ENCODE measurements at regions not wholly inside any gene's neighbourhood (a gene's known extent, or its start where the extent isn't known, plus 50 kb on each side); places are given as distances from the start of the nearest gene placed in this dataset.

DNA sequence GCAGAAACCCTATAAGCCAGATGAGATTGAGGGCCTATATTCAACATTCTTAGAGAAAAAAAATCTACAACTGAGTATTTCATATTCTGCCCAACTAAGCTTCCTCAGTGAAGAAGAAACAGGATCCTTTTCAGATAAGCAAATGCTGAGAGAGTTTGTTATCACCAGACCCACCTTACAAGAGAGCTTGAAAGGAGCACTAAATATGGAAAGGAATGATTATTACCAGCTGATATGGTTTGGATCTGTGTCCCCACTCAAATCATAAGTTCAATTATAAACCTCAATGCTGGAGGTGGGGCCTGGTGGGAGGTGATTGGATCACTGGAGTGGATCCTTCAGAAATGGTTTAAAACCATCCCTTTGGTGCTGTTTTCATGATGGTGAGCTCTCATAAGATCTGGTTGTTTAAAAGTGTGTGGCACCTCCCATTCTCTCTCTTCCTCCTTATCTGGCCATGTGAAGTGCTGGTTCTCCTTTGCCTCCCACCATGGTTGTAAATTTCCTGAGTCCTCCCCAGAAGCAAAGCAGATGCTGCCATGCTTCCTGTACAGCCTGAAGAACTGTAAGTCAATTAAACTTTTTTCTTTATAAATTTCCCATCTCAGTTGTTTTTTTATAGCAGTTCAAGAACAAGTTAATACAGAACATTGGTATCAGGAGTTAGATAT lies 144.2 kb downstream of the MSN start:
- CTCF ChIA-PET: no interaction called here

More for the DNA sequence above, 144.2 kb downstream of the MSN start:
- Histone ChIP-seq H3K9ac (no peak overlapping the region), H2AFZ (ENCODE audit: low read depth) (no peak overlapping the region), H3K4me2 (no peak overlapping the region), H3K4me3 (ENCODE audit: low read depth in 2 of 2, low read length in 1 of 2) (no peak overlapping the region), H3K27me3 (ENCODE audit: insufficient read depth) (no peaks in the 10 kb centered on the region), H3K9me3 (no peaks in the 10 kb centered on the region), H3K27ac (ENCODE audit: low read depth in 2 of 2, low read length in 1 of 2) (no peak overlapping the region), H3K4me1 (ENCODE audit: control insufficient read depth in 1 of 2, insufficient read depth in 2 of 2, low read depth in 1 of 2, low read length in 1 of 2) (no peaks in the 10 kb centered on the region), H3K9me2 (no peaks in the 10 kb centered on the region), H3K36me3 (replicated peaks in 1 of 2; ENCODE audit: control insufficient read depth in 1 of 2, insufficient read depth in 2 of 2, low read length in 1 of 2) (no peaks in the 10 kb centered on the region), H3K79me2 (ENCODE audit: insufficient read depth) (no peaks in the 10 kb centered on the region), H3F3A (replicated peaks; ENCODE audit: insufficient read depth) (no peaks in the 10 kb centered on the region), H4K20me1 (ENCODE audit: insufficient read depth) (no peaks in the 10 kb centered on the region)
- TF ChIP-seq EZH2phosphoT487 (IDR thresholded peaks at IDR 0.05; ENCODE audit: borderline replicate concordance, low read depth) (no peak), RCOR1 (IDR thresholded peaks at IDR 0.05; ENCODE audit: low read length) (no peak), TCF12 (IDR thresholded peaks at IDR 0.05) (no peak), RXRA (IDR thresholded peaks at IDR 0.05; ENCODE audit: borderline replicate concordance, low read depth) (no peak), TAF1 (IDR thresholded peaks at IDR 0.05; ENCODE audit: borderline replicate concordance, low read depth, low read length) (no peak), SMC3 (IDR thresholded peaks at IDR 0.05; ENCODE audit: low read depth, low read length) (no peak), RAD21 (IDR thresholded peaks at IDR 0.05; ENCODE audit: low read length) (no peak), SIN3A (IDR thresholded peaks at IDR 0.05; ENCODE audit: borderline replicate concordance, low read depth, low read length) (no peak), NFIC (IDR thresholded peaks at IDR 0.05; ENCODE audit: borderline replicate concordance) (no peak), MEF2A (IDR thresholded peaks at IDR 0.05; ENCODE audit: borderline replicate concordance, low read depth) (no peak), JUND (IDR thresholded peaks at IDR 0.05) (no peak), NRF1 (IDR thresholded peaks at IDR 0.05; ENCODE audit: low read depth, low read length) (no peak), CHD2 (IDR thresholded peaks at IDR 0.05; ENCODE audit: low read length, partially characterized antibody) (no peak), ELF1 (IDR thresholded peaks at IDR 0.05) (no peak), POLR2AphosphoS5 (IDR thresholded peaks at IDR 0.05; ENCODE audit: low read depth, low read length) (no peak)
- TF ChIP-seq, protein P1, sequence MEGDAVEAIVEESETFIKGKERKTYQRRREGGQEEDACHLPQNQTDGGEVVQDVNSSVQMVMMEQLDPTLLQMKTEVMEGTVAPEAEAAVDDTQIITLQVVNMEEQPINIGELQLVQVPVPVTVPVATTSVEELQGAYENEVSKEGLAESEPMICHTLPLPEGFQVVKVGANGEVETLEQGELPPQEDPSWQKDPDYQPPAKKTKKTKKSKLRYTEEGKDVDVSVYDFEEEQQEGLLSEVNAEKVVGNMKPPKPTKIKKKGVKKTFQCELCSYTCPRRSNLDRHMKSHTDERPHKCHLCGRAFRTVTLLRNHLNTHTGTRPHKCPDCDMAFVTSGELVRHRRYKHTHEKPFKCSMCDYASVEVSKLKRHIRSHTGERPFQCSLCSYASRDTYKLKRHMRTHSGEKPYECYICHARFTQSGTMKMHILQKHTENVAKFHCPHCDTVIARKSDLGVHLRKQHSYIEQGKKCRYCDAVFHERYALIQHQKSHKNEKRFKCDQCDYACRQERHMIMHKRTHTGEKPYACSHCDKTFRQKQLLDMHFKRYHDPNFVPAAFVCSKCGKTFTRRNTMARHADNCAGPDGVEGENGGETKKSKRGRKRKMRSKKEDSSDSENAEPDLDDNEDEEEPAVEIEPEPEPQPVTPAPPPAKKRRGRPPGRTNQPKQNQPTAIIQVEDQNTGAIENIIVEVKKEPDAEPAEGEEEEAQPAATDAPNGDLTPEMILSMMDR (IDR thresholded peaks at IDR 0.05): no peak
- TF ChIP-seq, protein P2, sequence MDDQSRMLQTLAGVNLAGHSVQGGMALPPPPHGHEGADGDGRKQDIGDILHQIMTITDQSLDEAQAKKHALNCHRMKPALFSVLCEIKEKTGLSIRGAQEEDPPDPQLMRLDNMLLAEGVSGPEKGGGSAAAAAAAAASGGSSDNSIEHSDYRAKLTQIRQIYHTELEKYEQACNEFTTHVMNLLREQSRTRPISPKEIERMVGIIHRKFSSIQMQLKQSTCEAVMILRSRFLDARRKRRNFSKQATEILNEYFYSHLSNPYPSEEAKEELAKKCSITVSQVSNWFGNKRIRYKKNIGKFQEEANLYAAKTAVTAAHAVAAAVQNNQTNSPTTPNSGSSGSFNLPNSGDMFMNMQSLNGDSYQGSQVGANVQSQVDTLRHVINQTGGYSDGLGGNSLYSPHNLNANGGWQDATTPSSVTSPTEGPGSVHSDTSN (IDR thresholded peaks at IDR 0.05): no peak
- TF ChIP-seq, protein P3, sequence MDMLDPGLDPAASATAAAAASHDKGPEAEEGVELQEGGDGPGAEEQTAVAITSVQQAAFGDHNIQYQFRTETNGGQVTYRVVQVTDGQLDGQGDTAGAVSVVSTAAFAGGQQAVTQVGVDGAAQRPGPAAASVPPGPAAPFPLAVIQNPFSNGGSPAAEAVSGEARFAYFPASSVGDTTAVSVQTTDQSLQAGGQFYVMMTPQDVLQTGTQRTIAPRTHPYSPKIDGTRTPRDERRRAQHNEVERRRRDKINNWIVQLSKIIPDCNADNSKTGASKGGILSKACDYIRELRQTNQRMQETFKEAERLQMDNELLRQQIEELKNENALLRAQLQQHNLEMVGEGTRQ (IDR thresholded peaks at IDR 0.05; ENCODE audit: borderline replicate concordance, low read depth, low read length): no peak
- TF ChIP-seq, protein P4, sequence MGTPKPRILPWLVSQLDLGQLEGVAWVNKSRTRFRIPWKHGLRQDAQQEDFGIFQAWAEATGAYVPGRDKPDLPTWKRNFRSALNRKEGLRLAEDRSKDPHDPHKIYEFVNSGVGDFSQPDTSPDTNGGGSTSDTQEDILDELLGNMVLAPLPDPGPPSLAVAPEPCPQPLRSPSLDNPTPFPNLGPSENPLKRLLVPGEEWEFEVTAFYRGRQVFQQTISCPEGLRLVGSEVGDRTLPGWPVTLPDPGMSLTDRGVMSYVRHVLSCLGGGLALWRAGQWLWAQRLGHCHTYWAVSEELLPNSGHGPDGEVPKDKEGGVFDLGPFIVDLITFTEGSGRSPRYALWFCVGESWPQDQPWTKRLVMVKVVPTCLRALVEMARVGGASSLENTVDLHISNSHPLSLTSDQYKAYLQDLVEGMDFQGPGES (IDR thresholded peaks at IDR 0.05; ENCODE audit: low read depth, low read length): no peak
- POLR2A ChIA-PET: no interaction called here
- no peak for DNase-seq
